HT1080 (cell line): ENCODE measurements at regions not wholly inside any gene's neighbourhood (a gene's known extent, or its start where the extent isn't known, plus 50 kb on each side); places are given as distances from the start of the nearest gene placed in this dataset.

Source experiments
- DNase-seq: peaks from one replicate; pipeline ENCODE4 v3.0.0-alpha.2; 2015; ENCODE audit warnings: low read depth

GRCh38 chr16:47972246-47972985, 183.4 kb downstream of the ABCC12 start:
- no peak for DNase-seq

DNA sequence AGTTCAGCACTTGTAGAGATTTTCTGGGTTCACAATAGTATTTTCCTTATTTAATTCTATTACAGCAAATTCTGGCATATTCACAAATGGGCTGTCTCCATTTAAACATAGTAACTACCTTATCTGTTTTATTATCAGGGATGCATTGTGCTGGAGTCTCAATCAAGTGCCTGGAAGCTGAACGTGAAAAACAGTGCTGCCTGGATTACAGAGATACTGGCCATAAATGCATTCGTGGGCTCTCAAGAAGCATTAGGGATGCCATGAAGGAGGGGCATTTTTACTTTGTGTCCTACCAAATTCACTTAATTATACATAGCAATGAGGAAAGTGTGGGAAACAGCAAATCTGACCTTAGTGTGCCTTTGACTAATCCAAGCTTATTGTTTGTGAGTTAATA, 184.6 kb downstream of the ABCC12 start:
- DNase-seq, result no peak

DNA sequence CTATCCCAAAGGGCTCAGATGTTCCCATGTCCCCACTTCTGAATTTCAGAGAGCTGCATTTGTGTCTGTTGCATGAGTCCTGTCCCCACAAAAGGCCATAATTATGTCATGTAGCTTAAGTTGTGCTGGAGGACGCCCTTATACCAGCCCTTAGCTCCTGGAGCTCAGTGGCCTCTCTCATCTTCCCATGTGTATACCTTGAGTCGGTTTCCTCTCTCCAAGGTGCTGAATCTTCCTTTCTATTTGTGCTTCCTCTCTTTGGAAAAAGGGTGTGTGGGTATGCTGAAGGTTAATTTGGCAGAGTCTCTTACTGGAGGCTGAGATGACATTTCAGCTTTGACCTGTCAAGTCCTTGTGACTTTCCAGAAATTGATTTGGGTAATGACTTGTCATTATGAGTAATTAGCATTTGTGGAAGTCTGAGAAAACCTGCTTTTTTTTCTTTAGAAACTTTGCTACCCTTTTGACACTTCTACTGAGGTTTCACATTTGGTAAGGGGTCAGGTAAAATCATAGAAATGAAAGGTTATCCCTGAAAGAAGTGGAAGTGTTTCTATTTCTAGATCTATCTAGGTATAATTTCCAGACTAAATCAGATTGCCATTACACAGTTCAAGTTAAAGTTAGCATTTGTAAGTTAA, 185.4 kb downstream of the ABCC12 start:
- DNase-seq, result peak; percentile 34

DNA sequence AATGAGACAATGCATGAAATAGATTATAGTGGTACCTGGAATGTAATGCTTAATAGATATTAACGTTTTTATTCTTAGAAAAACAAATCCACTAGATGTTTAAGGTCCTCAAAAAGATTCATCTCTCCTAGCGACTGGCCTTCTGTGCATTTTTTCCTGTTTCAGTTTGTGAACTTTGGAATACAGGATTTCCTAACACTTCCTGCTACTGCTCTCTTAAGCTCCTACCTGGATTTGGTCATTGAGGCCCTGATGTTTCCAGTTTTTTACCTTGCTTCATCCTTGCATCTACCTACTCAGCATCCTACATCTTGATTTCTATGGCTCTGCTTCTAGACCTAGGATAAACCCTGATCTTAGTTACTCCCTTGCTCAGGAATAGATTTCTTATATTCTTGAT, 188.4 kb downstream of the ABCC12 start:
- no peak for DNase-seq

GRCh38 chr16:47966325-47966724, 189.5 kb downstream of the ABCC12 start:
- no peak for DNase-seq

GRCh38 chr16:47965439-47965838, 190.4 kb downstream of the ABCC12 start:
- DNase-seq, result peak; percentile 35

- no peak for DNase-seq
These were observed 197.1 kb downstream of the ABCC12 start for GRCh38 chr16:47958726-47959125.

- DNase-seq, result no peak
These were observed 198.9 kb downstream of the ABCC12 start for GRCh38 chr16:47956916-47957315.

- DNase-seq, result no peak
These were observed 206.1 kb downstream of the ABCC12 start for GRCh38 chr16:47949714-47950113.

DNA sequence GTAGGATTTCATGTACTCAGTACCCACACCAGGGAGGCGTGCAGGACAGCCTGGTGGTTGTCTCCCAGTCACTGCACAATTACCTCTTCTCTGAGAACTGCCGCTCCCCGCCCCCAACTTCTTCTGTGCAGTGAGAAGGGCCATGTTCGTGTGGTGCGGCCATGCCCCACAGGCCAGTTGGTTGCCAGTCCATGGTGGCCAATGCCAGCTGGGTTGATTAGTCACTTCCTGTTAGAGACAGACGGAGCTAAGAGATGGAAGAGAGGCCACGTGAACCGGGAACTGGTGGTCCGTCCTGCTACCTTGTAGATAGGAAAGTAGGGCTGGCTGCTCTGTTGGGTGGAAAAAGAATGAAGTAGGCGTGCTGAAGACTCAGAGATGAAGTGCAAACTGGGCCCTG, 206.5 kb downstream of the ABCC12 start:
- DNase-seq, result peak; percentile 52

- DNase-seq, result no peak
These were observed 208.1 kb downstream of the ABCC12 start for GRCh38 chr16:47947723-47948122.

GRCh38 chr16:47946092-47946491, 209.7 kb downstream of the ABCC12 start:
- no peak for DNase-seq

GRCh38 chr16:47944589-47944988, 211.2 kb downstream of the ABCC12 start:
- no peak for DNase-seq

DNA sequence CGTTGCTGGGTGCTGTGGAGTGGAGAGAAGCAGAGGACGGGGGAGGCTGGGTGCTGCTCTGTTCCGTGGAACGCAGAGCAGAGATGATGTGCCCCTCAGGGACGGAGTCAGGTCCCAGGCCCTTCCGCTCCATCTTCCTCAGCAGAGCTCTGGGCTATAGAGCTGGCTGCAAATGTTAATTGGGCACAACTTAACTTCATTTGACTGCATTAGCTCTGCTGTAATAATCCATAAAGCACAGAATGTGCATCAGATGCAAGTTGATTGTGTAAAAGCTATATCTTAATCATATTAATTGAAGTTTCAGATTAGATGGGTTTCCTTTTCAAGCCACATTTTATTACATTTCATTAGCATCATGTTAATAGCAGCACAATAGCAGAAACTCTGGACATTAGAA, 212.6 kb downstream of the ABCC12 start:
- no peak for DNase-seq

- no peak for DNase-seq
These were observed 215.3 kb downstream of the ABCC12 start for GRCh38 chr16:47940466-47940865.

DNA sequence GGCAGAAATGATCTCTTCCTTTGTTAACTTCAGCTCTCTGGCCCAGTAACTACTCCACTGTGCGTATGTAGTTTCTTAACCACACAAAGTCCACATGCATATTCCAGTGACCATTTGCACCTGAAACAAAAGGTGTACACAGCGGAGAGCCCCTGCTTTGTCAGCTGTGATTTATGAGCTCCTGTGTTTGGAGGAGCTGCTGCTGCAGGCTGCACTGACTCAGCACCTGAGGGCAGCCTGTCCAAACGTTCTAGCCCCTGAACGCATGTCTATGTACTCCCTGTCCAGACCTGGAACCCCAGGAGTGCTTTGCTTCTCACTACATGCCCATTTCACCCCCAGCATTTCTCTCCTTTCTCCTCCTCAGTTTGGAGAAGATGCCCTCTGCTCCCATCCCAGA, 216.1 kb downstream of the ABCC12 start:
- DNase-seq, result no peak

DNA sequence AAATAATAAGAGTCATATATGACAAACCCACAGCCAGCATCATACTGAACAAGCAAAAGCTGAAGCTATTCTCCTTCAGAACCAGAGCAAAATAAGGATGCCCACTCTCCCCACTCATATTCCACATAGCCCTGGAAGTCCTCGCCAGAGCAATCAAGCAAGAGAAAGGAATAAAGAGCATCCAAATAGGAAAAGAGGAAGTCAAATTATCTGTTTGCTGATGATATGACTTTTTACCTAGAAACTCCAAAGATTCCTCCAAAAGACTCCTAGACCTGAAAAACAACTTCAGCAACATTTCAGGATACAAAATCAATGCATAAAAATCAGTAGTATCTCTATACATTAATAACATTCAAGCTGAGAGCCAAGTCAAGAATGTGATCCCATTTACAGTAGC, 217.5 kb downstream of the ABCC12 start:
- DNase-seq, result no peak

DNA sequence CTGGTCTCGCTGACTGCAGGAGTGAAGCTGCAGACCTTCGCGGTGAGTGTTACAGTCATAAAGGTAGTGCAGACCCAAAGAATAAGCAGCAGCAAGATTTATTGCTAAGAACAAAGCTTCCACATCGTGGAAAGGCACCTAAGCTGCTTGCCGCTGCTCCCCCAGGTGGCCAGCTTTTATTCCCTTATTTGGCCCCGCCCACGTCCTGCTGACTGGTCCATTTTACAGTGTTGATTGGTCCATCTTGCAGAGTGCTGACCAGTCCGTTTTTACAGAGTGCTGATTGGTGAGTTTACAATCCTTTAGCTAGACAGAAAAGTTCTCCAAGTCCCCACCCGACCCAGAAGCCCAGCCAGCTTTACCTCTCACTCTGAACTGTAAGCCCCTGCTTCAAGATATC, 227.8 kb downstream of the ABCC12 start:
- peak; percentile 8 for DNase-seq

DNA sequence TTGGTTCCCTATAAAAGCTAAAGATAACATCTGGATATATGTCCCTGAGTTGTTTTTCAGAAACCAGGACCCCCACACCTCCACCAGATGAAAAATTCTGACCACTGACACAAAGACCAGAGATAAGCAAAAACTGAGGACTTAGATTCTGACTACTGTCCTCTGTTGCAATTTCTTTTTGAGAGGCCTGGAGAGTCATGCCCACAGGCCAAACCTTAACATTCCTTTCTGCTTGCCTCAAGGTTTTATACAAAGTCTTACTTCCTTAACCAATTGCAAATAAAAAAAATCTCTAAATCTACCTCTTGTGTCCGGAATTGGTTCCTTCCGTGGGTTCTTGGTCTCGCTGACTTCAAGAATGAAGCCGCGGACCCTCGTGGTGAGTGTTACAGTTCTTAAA, 228.5 kb downstream of the ABCC12 start:
- peak; percentile 11 for DNase-seq

DNA sequence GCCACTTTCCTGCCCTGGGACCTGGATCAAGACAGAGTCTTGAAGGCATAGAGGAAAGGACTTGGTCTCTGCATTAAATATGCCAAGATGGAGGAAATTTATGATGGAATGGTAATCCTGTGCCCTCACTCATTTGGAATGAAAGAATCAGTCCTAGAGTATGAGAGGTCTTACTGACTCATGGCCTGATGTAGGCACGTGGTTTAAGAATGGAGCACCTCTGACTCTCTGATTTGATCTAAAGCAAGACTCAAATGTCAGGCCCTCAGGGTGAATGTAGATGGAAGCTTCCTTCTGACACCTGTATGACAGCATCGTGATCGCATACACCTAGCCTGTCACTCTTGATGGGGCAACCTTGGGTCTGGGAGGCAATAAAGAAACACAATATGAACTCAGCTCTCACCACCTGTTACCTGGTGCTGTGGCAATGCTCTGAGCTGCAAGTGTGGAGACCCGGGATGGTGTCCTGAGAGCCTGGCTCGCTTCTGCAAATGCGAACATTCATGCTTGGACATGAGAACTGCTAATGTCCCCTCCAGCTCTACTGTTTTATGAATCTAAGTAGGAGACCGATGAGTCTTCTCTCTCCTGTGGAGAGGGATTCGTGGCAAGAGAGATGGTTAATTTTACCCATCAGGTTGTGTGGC, 229.9 kb downstream of the ABCC12 start:
- peak; percentile 18 for DNase-seq

GRCh38 chr16:47924950-47925349, 230.8 kb downstream of the ABCC12 start:
- DNase-seq, result no peak

GRCh38 chr16:47921535-47921934, 234.3 kb downstream of the ABCC12 start:
- DNase-seq, result no peak

DNA sequence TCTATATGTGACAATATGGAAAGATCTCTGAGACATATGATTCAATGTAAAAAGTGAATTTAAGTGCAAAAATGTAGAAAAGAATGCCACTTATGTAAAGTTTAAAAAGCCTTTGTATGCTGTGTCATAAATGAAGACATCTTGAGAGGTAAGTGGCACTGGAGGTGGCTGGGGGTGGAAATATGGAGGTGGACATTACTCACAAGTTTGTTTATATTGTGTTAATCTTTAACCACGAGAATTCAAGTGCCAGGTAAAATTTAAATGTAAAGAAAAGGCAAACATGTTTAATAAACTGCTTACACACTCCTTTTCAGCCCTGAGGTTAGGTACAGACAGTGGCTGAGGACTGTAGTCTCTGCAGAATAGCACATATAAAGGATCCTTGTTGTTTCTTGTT, 235.1 kb downstream of the ABCC12 start:
- no peak for DNase-seq
